Neural crest cell (in vitro differentiated cells): ENCODE measurements at regions not wholly inside any gene's neighbourhood (a gene's known extent, or its start where the extent isn't known, plus 50 kb on each side); places are given as distances from the start of the nearest gene placed in this dataset.

Experiments used
- DNase-seq: peaks from one replicate; pipeline ENCODE4 v3.0.0; 2021; ENCODE audit warnings: low read depth, mixed read lengths, low spot score
- H3K27ac Mint-ChIP-seq: one replicate; pipeline ENCODE4 v1.8.0; 2021; ENCODE audit warnings: mild to moderate bottlenecking, mixed read lengths; ENCODE audit not compliant: unreplicated experiment
- H3K27me3 Mint-ChIP-seq: 2 replicates; pipeline ENCODE4 v1.8.0; 2021; ENCODE audit warnings: low read depth, mild to moderate bottlenecking, mixed read lengths
- H3K36me3 Mint-ChIP-seq: 2 replicates; pipeline ENCODE4 v1.8.0; 2021; ENCODE audit warnings: low read depth, mild to moderate bottlenecking, mixed read lengths
- H3K4me1 Mint-ChIP-seq: 2 replicates; pipeline ENCODE4 v1.8.0; 2021; ENCODE audit warnings: mixed read lengths
- H3K4me3 Mint-ChIP-seq: one replicate; pipeline ENCODE4 v1.8.0; 2021; ENCODE audit warnings: mild to moderate bottlenecking, mixed read lengths
- H3K9me3 Mint-ChIP-seq: 2 replicates; pipeline ENCODE4 v1.8.0; 2021; ENCODE audit warnings: mixed read lengths
- CTCF ChIP-seq: fragments of 200-600 bp; sonication (generic); conservative IDR thresholded peaks from 2 replicates; pipeline ENCODE4 v1.5.0; 2021; ENCODE audit warnings: antibody characterized with exemption, mild to moderate bottlenecking

GRCh38 chr6:120993929-120994572, 340.2 kb downstream of the TBC1D32 start:
- H3K36me3 Mint-ChIP-seq = no peaks in the 10 kb centered on the region
- no peak overlapping the region for H3K4me3 Mint-ChIP-seq
- H3K27me3 Mint-ChIP-seq = no peaks in the 10 kb centered on the region
- no peak for TF ChIP-seq CTCF
- no peak for DNase-seq
- H3K27ac Mint-ChIP-seq = no peak overlapping the region
- H3K4me1 Mint-ChIP-seq = no peaks in the 10 kb centered on the region
- no peaks in the 10 kb centered on the region for H3K9me3 Mint-ChIP-seq

- no peak for TF ChIP-seq CTCF
These were observed 342.0 kb downstream of the TBC1D32 start for GRCh38 chr6:120992257-120992656.

GRCh38 chr6:120990866-120991265, 343.4 kb downstream of the TBC1D32 start:
- TF ChIP-seq CTCF = no peak
- no peak for DNase-seq
- Mint-ChIP-seq H3K4me3 (no peak overlapping the region), H3K36me3 (no peaks in the 10 kb centered on the region), H3K4me1 (no peaks in the 10 kb centered on the region), H3K9me3 (peaks cover 3% of the 10 kb centered on the region), H3K27me3 (no peaks in the 10 kb centered on the region), H3K27ac (no peak overlapping the region)

More at GRCh38 chr6:120992257-120992656, 342.0 kb downstream of the TBC1D32 start:
- Mint-ChIP-seq H3K36me3 (no peaks in the 10 kb centered on the region), H3K27me3 (no peaks in the 10 kb centered on the region), H3K9me3 (peaks cover 3% of the 10 kb centered on the region), H3K4me1 (no peaks in the 10 kb centered on the region), H3K27ac (no peak overlapping the region), H3K4me3 (no peak overlapping the region)
- no peak for DNase-seq

GRCh38 chr6:120981835-120982234, 352.4 kb downstream of the TBC1D32 start:
- Mint-ChIP-seq H3K9me3 (no peaks in the 10 kb centered on the region), H3K27ac (no peak overlapping the region), H3K36me3 (no peaks in the 10 kb centered on the region), H3K27me3 (no peaks in the 10 kb centered on the region), H3K4me3 (no peak overlapping the region), H3K4me1 (no peaks in the 10 kb centered on the region)
- no peak for DNase-seq
- no peak for TF ChIP-seq CTCF

GRCh38 chr6:120966321-120966720, 368.0 kb downstream of the TBC1D32 start:
- H3K9me3 Mint-ChIP-seq = peaks cover 5% of the 10 kb centered on the region
- no peaks in the 10 kb centered on the region for H3K36me3 Mint-ChIP-seq
- no peak for TF ChIP-seq CTCF
- peaks cover 4% of the 10 kb centered on the region for H3K4me1 Mint-ChIP-seq
- no peaks in the 10 kb centered on the region for H3K27me3 Mint-ChIP-seq
- no peak overlapping the region for H3K4me3 Mint-ChIP-seq
- DNase-seq = no peak
- H3K27ac Mint-ChIP-seq = no peak overlapping the region
